A673 (cell line): ENCODE measurements at regions not wholly inside any gene's neighbourhood (a gene's known extent, or its start where the extent isn't known, plus 50 kb on each side); places are given as distances from the start of the nearest gene placed in this dataset.

Experiments
- BruUV-seq: library from RNA; stranded (reverse); fragments of 400-500 nt; replicated peaks from 2 replicates; lab custom pipeline; 2021; lab: Mats Ljungman, UMichigan
- CTCF ChIA-PET: fragments of 300-600 bp; sonication (Branson Sonifier 250); formaldehyde crosslinking; loops from one replicate; lab custom pipeline; 2022; ENCODE audit warnings: antibody characterized with exemption; lab: Charles Lee
- POLR2A ChIA-PET: fragments of 300-600 bp; sonication (Branson Sonifier 250); formaldehyde crosslinking; loops from one replicate; lab custom pipeline; 2022; ENCODE audit warnings: antibody characterized with exemption; ENCODE audit not compliant: low non-redundant PET; lab: Charles Lee
- DNase-seq: peaks from one replicate; pipeline ENCODE4 v3.0.0-alpha.2; 2015; ENCODE audit warnings: low spot score
- H3K27ac ChIP-seq: fragments of 200-600 bp; sonication (generic); 2 replicates; pipeline ENCODE4 v1.5.1; 2016; ENCODE audit warnings: mixed run types, low read depth, mild to moderate bottlenecking, mixed read lengths, antibody characterized with exemption, low read length; ENCODE audit not compliant: poor library complexity, severe bottlenecking
- H3K27me3 ChIP-seq: fragments of 200-600 bp; sonication (generic); replicated peaks from 2 replicates; pipeline ENCODE4 v1.6.1; 2017; ENCODE audit warnings: mixed run types, low read depth, mild to moderate bottlenecking, mixed read lengths, antibody characterized with exemption, low read length; ENCODE audit not compliant: insufficient read depth, poor library complexity
- H3K36me3 ChIP-seq: fragments of 200-600 bp; sonication (generic); 2 replicates; pipeline ENCODE4 v1.6.1; 2016; ENCODE audit warnings: mixed run types, mild to moderate bottlenecking, mixed read lengths, antibody characterized with exemption, low read length; ENCODE audit not compliant: insufficient read depth, poor library complexity, severe bottlenecking
- H3K4me1 ChIP-seq: fragments of 200-600 bp; sonication (generic); 2 replicates; pipeline ENCODE4 v1.6.1; 2017; ENCODE audit warnings: mixed run types, mild to moderate bottlenecking, mixed read lengths, antibody characterized with exemption, low read length; ENCODE audit not compliant: insufficient read depth, poor library complexity, severe bottlenecking
- H3K4me3 ChIP-seq: fragments of 200-600 bp; sonication (generic); 2 replicates; pipeline ENCODE4 v1.5.1; 2016; ENCODE audit warnings: low read depth, mixed run types, mild to moderate bottlenecking, mixed read lengths, low read length; ENCODE audit not compliant: poor library complexity, severe bottlenecking
- H3K9me3 ChIP-seq: fragments of 200-600 bp; sonication (generic); 2 replicates; pipeline ENCODE4 v1.6.1; 2016; ENCODE audit warnings: mixed run types, low read depth, mild to moderate bottlenecking, mixed read lengths, antibody characterized with exemption, low read length; ENCODE audit not compliant: poor library complexity, severe bottlenecking
- CTCF ChIP-seq: fragments of 300-800, 200-600 bp; sonication (generic); conservative IDR thresholded peaks from 2 replicates; pipeline ENCODE4 v1.5.1; 2017; ENCODE audit warnings: low read depth, mild to moderate bottlenecking, antibody characterized with exemption, low read length, moderate library complexity, mixed read lengths
- EZH2 ChIP-seq: fragments of 200-600 bp; sonication (generic); IDR thresholded peaks from 2 replicates; pipeline ENCODE4 v1.6.1; 2017; ENCODE audit warnings: borderline replicate concordance, low read depth, mild to moderate bottlenecking, mixed read lengths, antibody characterized with exemption, low read length; ENCODE audit not compliant: poor library complexity, severe bottlenecking
- intact Hi-C: fragments of 100-400 bp; cut with micrococcal nuclease; formaldehyde crosslinking; loops from one replicate; pipeline ENCODE4 v1.10.0; 2022; ENCODE audit not compliant: unreplicated experiment

- Histone ChIP-seq H3K9me3 (no peaks in the 10 kb centered on the region), H3K27me3 (no peaks in the 10 kb centered on the region), H3K4me3 (no peak overlapping the region), H3K36me3 (no peaks in the 10 kb centered on the region), H3K4me1 (peaks cover 61% of the 10 kb centered on the region), H3K27ac (peak overlapping the region; percentile 93)
- CTCF ChIA-PET: interaction anchor here (0.6 to 2.7 kb wide), 2 partner anchors 72 to 978 kb away, joined by 3 to 14 read pairs; no protein-coding TSS in a partner anchor
- DNase-seq: peak; percentile 75
- BruUV-seq: no TSS peak
- intact Hi-C loops: loop anchor here (10.0 kb wide), 1 partner anchor 1476 kb away; no protein-coding TSS in a partner anchor
- TF ChIP-seq CTCF: no peak
- TF ChIP-seq EZH2: no peak
- POLR2A ChIA-PET: interaction anchor here (0.6 to 1.1 kb wide), 2 partner anchors 72 to 123 kb away, joined by 4 to 17 read pairs; no protein-coding TSS in a partner anchor
Measured at GRCh38 chr1:96978444-96978843, 256.9 kb downstream of the PTBP2 start.

- TF ChIP-seq CTCF: no peak
- TF ChIP-seq EZH2: no peak
- no peaks in the 10 kb centered on the region for H3K27me3 ChIP-seq
- intact Hi-C loops: loop anchor here (10.0 kb wide), 1 partner anchor 1476 kb away; no protein-coding TSS in a partner anchor
- ChIA-PET CTCF (interaction anchor here (2.7 kb wide), 1 partner anchor 72 kb away, joined by 14 read pairs; no protein-coding TSS in a partner anchor), POLR2A (interaction anchor here (1.1 kb wide), 1 partner anchor 123 kb away, joined by 17 read pairs; no protein-coding TSS in a partner anchor)
- no peaks in the 10 kb centered on the region for H3K36me3 ChIP-seq
- no peak overlapping the region for H3K4me3 ChIP-seq
- peak overlapping the region; percentile 93 for H3K27ac ChIP-seq
- no TSS peak for BruUV-seq
- peaks cover 60% of the 10 kb centered on the region for H3K4me1 ChIP-seq
- DNase-seq: no peak
- H3K9me3 ChIP-seq: no peaks in the 10 kb centered on the region
Measured at GRCh38 chr1:96978901-96979300, 257.3 kb downstream of the PTBP2 start.

GRCh38 chr1:96979304-96980268 is 258.0 kb downstream of the PTBP2 start:
- no TSS peak for BruUV-seq
- peak; percentile 92 for DNase-seq
- POLR2A ChIA-PET: interaction anchor here (1.0 kb wide), 1 partner anchor 71 kb away, joined by 3 read pairs; no protein-coding TSS in a partner anchor
- intact Hi-C loops: loop anchor here (5.0 to 10.0 kb wide), 2 partner anchors 73 to 1475 kb away; no protein-coding TSS in a partner anchor
- H3K4me1 ChIP-seq: peaks cover 60% of the 10 kb centered on the region
- peak overlapping the region; percentile 93 for H3K27ac ChIP-seq
- no peaks in the 10 kb centered on the region for H3K9me3 ChIP-seq
- no peaks in the 10 kb centered on the region for H3K36me3 ChIP-seq
- no peak for TF ChIP-seq EZH2
- no peak for TF ChIP-seq CTCF
- H3K4me3 ChIP-seq: no peak overlapping the region
- H3K27me3 ChIP-seq: no peaks in the 10 kb centered on the region
- CTCF ChIA-PET: interaction anchor here (2.7 kb wide), 1 partner anchor 71 kb away, joined by 14 read pairs; no protein-coding TSS in a partner anchor
